MG63 (cell line): ENCODE measurements at regions not wholly inside any gene's neighbourhood (a gene's known extent, or its start where the extent isn't known, plus 50 kb on each side); places are given as distances from the start of the nearest gene placed in this dataset.
"Not testable (repeated sequence)": the region's sequence is repeated elsewhere in the genome, so short reads cannot be mapped to it uniquely, and the experiment has no call there.

ENCODE experiments used
- DNase-seq: peaks from one replicate; pipeline ENCODE4 v3.0.0-alpha.2; 2020
- H3K27me3 ChIP-seq: fragments of 250-450 bp; sonication (Bioruptor Pico); 2 replicates; pipeline ENCODE4 v1.5.1; 2020; ENCODE audit warnings: mild to moderate bottlenecking, moderate library complexity
- H3K36me3 ChIP-seq: fragments of 250-450 bp; sonication (Bioruptor Pico); 2 replicates; pipeline ENCODE4 v1.5.1; 2020; ENCODE audit warnings: mild to moderate bottlenecking, moderate library complexity
- H3K4me3 ChIP-seq: fragments of 250-450 bp; sonication (Bioruptor Pico); 2 replicates; pipeline ENCODE4 v1.5.1; 2020; ENCODE audit warnings: mild to moderate bottlenecking, moderate library complexity
- H3K9me3 ChIP-seq: fragments of 250-450 bp; sonication (Bioruptor Pico); 2 replicates; pipeline ENCODE4 v1.5.1; 2020; ENCODE audit warnings: mild to moderate bottlenecking, moderate library complexity

DNA sequence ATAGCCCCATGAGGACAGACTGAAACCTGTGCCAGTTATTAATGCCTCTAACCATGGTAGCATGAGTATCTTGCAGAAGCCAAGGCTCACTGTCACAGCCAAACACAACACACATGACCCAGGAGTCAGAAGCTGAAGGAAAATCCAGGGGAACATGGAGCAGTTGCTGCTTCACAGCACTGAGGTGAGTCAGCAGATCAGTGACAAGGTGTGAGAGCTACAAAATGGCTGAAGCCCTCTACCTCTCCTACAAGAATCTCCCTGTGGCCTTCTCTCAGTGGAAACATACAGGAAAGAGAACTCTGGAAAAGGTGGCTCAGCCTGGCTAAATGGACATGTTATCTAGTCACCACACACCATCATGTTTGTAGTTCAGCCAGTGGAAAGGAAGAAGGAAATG is 93.5 kb downstream of the NAB1 start:
- H3K9me3 ChIP-seq = no peaks in the 10 kb centered on the region
- H3K27me3 ChIP-seq = no peaks in the 10 kb centered on the region
- H3K36me3 ChIP-seq = no peaks in the 10 kb centered on the region
- no peak for DNase-seq
- H3K4me3 ChIP-seq = no peak overlapping the region

DNA sequence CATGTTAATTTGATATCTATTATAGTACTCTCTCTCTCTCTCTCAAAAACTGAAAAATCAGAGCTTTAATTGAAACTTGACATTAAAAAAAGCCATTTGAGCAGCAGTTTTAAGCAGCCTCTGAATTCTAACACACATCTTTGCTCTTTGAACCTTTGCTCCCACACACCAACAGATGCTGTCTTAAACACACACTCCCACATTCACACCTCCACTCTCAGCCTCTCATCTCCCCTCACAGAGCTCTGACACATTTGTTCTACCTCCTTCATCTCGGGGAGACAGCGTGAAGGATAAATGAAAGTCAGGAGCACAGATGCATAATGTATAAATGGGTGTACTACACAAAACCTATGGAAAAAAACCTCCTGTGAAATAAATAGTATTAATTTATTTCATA is 95.2 kb downstream of the NAB1 start:
- Histone ChIP-seq H3K4me3 (no peak overlapping the region), H3K36me3 (no peaks in the 10 kb centered on the region), H3K27me3 (no peaks in the 10 kb centered on the region), H3K9me3 (no peaks in the 10 kb centered on the region)
- no peak for DNase-seq

DNA sequence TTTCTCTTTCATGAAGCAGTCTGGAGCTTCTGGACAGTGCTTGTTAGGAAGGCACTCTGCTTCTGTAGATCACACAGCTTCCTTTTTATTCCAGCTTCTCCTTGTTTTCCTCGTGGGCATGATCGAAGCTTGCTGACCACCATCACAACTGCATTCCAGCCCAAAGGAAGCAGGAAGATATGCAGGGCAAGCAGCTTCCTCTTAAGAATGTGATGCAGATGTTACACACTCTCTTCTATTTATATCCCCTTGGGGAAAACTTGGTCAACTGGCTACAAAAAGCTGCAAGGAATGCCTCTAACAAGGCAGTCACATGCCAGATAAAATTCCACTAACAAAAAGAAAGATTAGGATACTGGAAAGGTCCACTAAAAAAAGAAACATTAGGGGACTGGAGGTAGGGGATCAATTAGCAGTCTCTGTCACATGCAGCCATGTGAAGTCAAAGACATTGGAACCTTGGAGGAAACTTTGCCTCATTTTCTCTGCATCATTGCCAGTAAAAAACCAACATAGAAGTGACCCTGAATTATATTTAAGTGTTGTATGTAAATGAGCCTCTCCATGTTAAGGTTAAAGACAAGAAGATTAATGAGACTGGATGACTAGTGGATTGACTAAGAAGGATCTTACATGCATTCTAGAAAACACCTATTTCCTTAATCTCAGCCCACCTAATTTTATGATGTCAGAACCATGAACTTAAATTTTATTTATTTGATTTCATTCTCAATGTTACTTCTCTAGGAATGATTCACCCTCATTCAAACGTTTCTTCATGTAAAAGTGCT is 98.3 kb downstream of the NAB1 start:
- H3K9me3 ChIP-seq = no peaks in the 10 kb centered on the region
- DNase-seq = no peak
- H3K27me3 ChIP-seq = no peaks in the 10 kb centered on the region
- H3K36me3 ChIP-seq = no peaks in the 10 kb centered on the region
- H3K4me3 ChIP-seq = no peak overlapping the region

DNA sequence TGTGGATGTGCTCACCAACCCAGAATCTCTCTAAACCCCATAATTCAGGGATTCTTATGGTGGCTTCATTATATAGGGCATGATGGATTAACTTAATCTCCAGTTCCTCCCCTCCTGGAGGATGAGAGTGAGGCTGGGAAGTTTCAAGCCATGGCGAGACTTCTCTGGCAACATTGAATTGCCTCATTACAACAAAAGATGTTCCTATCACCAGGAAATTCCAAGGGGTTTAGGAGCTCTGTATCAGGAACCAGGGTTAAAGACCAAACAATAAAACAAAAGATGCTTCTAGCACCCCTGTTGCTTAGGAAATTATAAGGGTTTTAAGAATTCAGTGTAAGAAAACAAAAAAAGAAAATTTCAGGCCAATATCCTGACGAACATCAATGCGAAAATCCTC is 100.1 kb downstream of the NAB1 start:
- Histone ChIP-seq H3K4me3 (no peak overlapping the region), H3K9me3 (no peaks in the 10 kb centered on the region), H3K27me3 (no peaks in the 10 kb centered on the region), H3K36me3 (no peaks in the 10 kb centered on the region)
- DNase-seq = no peak

DNA sequence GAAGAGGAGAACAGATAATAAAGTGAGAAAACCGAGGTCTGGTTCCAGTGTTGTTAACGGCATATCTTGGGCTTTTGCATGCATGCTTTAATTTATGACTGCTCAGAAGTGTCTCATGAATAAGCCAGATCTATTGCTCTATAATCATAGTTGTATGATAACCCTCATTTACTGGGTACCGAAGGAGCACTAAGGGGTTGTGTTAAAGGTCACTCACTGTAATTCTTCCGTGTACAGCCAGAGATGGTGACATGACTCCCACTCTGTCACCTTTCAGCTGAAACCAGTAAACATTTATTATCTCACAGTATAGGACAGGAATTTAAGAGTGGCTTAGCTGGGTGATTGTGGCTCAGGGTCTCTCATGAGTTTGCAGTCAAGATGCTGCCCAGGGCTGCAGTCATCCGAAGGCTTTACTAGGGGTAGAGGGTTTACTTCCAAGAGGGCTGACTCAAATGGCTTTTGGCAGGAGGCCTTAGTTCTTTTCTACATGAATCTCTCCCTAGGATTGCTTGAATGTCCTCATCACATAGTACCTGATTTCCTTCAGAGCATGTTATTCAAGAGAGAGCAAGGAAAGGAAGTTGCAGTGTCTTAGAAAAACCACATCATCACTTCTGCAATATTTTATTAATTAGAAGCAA is 107.0 kb downstream of the NAB1 start:
- no peaks in the 10 kb centered on the region; the same call in 1 of the 2 replicates for H3K9me3 ChIP-seq
- H3K27me3 ChIP-seq = no peaks in the 10 kb centered on the region
- H3K36me3 ChIP-seq = no peaks in the 10 kb centered on the region
- H3K4me3 ChIP-seq = no peak overlapping the region
- peak; percentile 34 for DNase-seq

DNA sequence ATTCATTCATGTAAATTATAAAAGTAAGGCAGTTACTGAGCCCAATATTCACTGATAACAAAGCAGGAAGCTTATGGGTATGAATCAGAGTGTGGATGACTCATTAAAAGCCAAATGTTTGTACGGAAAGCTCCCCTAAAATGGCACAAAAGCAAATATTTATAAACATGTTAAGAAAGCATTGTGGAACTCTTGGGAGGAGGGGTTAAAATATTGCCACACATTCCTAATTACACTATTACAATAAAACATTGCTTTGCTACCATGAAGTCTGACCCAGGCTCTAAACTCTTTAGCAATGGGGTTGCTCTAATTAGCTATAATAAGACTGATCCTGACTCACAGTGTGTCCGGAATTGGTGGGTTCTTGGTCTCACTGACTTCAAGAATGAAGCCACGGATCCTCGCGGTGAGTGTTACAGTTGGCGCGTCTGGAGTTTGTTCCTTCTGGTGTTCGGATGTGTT is 110.9 kb downstream of the NAB1 start:
- peak; percentile 35 for DNase-seq
- Histone ChIP-seq H3K27me3 (no peaks in the 10 kb centered on the region), H3K9me3 (no peaks in the 10 kb centered on the region; the same call in 1 of the 2 replicates), H3K4me3 (no peak overlapping the region), H3K36me3 (no peaks in the 10 kb centered on the region)

DNA sequence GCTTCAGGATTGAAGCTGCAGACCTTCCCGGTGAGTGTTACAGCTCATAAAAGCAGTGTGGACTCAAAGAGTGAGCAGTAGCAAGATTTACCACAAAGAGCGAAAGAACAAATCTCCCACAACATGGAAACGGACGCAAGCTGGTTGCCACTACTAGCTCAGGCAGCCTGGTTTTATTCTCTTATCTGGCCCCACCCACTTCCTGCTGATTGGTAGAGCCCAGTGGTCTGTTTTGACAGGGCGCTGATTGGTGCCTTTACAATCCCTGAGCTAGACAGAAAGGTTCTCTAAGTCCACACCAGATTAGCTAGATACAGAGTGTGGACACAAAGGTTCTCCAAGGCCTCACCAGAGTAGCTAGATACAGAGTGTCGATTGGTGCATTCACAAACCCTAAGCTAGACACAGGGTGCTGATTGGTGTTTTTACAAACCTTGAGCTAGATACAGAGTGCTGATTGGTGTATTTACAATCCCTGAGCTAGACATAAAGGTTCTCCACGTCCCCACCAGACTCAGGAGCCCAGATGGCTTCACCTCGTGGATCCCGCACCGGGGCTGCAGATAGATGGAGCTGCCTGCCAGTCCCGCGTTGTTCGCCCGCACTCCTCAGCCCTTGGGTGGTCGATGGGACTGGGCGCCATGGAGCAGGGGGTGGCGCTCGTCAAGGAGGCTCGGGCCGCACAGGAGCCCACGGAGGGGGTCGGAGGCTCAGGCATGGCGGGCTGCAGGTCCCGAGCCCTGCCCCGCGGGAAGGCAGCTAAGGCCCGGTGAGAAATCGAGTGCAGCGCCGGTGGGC is 111.7 kb downstream of the NAB1 start:
- not testable (repeated sequence) for H3K27me3 ChIP-seq, H3K36me3 ChIP-seq, DNase-seq, H3K9me3 ChIP-seq, H3K4me3 ChIP-seq

DNA sequence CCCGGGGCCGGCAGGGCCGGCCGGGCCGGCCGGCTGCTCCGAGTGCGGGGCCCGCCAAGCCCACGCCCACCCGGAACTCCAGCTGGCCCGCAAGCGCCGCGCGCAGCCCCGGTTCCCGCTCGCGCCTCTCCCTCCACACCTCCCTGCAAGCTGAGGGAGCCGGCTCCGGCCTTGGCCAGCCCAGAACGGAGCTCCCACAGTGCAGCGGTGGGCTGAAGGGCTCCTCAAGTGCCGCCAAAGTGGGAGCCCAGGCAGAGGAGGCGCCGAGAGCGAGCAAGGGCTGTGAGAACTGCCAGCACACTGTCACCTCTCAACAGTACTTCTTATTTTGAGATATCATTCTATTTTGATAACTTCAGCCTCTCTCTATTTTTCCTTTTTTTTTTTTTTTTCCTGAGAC is 112.3 kb downstream of the NAB1 start:
- H3K36me3 ChIP-seq, DNase-seq, H3K27me3 ChIP-seq, H3K4me3 ChIP-seq, H3K9me3 ChIP-seq: not testable (repeated sequence)

DNA sequence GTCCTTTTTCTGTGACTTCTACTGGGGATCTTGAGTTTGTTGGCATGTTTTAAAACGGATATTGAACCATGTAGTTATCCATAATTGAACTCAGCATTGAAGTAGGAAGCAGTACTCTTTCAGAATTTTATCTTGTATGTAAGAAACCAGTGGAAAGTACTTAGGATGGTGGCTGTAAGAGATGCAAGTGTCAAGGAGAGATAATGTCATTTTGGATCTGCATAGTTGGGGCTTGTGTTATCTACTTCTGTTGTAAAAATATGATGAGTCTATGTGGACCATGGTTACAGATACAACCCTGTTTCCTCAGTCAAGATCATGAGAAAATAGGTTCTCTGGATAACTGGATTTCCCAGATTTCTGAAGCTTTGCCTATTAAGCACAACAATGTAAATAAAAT is 113.7 kb downstream of the NAB1 start:
- Histone ChIP-seq H3K9me3 (no peaks in the 10 kb centered on the region), H3K4me3 (no peak overlapping the region), H3K27me3 (no peaks in the 10 kb centered on the region), H3K36me3 (no peaks in the 10 kb centered on the region)
- no peak for DNase-seq

DNA sequence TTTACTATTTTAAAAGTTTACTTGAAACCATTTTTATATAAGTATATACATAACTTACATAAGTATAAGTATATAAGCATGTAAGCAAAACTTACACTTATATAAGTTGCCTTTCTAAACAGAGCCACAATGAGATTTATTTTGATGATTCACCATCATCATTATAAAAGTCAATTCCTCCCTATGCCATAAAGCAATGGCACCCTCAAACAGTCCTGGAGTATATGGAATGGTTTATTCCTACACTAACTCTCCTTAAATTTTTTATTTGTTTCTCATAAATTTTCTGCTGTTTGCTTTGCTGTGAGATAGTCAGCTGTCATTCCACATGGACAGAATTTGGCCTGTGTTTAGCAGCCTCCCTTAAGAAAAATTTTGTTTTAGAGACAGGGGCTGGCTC is 114.2 kb downstream of the NAB1 start:
- no peak for DNase-seq
- Histone ChIP-seq H3K36me3 (no peaks in the 10 kb centered on the region), H3K9me3 (no peaks in the 10 kb centered on the region), H3K4me3 (no peak overlapping the region), H3K27me3 (no peaks in the 10 kb centered on the region)

DNA sequence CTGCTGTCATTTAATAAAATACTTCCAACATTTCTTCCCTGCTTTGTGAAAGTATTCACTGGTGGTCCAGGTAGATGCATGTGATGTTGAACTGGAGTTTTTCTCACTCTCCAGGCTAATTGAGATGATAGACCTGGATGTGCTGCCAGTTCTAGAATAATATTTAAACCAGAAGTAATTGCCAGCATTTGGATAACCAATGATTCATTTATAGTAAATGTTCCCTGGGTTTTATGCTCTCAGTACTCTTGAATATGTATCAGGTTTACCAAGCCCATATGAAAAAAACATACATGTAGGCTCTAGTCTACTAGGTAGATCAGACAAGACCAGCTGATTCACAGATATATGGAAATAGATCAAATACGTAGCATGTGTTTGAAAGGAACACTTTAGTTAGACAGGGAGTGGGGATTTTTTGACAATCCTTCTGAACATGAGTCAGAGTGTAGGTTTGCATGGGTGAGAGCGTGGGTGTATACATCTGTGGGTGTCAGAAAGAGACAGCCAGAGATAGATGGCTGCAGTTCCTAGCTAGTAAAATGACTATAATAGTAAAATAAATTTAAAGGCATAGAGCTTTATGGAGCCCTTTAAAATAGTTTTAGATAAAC is 115.1 kb downstream of the NAB1 start:
- no peak for DNase-seq
- H3K4me3 ChIP-seq = no peak overlapping the region
- H3K9me3 ChIP-seq = no peaks in the 10 kb centered on the region

DNA sequence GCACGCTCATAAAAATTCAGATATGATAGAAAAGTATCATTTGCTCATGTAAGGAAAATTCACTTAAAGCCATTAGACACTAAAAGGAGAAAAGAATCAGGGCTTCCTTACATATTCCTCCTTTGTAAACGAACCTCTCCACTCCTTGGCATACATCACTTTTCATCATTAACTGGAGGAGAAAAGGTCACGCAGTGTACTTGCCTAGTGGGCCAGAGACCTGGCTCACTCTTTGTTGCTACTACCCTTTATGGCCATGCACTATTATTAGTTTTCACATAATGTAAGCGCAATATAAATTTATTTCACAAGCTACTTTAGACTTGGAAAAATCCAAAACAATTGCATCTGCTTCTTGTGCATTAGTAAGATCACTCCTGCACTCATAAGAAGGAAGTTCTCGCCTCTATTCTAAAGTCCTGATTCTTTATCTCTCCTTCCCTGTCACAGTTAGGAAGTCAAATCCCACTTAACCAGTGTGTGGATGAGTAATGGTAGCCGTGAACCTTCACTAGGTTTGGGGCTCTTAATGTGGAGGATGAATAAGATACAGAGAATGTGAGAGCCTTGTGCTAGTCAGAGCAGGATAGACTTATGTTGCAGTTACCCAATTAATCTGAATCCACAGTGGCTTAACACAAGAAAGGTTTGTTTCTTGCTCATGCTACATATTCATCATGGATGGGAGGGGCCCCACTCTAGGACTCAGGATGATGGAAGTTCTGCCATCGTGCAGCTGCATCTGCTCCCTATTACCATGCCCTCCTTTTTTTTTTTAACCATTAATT is 115.0 kb upstream of the GLS start:
- Histone ChIP-seq H3K9me3 (no peaks in the 10 kb centered on the region), H3K4me3 (no peak overlapping the region), H3K27me3 (no peaks in the 10 kb centered on the region), H3K36me3 (no peaks in the 10 kb centered on the region)
- DNase-seq = no peak

More for the DNA sequence above, 115.1 kb downstream of the NAB1 start:
- no peaks in the 10 kb centered on the region for H3K36me3 ChIP-seq
- H3K27me3 ChIP-seq = no peaks in the 10 kb centered on the region

DNA sequence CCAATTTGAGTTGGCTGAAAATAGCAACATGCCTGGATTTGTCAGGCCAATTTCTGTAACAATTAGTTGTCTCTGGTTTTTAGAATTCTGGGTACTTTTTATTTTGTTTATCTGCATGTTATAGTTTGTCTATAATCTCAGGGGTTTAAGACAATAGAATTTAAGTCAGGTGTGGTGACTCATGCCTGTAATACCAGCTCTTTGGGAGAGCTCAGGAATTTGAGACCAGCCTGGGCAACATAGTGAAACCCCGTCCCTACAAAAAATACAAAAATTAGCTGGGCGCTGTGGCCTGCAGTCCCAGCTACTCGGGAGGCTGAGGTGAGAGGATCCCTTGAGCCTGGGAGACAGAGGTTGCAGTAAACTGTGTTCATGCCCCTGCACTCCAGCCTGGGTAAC is 114.4 kb upstream of the GLS start:
- Histone ChIP-seq H3K36me3 (no peaks in the 10 kb centered on the region), H3K4me3 (no peak overlapping the region), H3K27me3 (no peaks in the 10 kb centered on the region), H3K9me3 (no peaks in the 10 kb centered on the region)
- DNase-seq = no peak

DNA sequence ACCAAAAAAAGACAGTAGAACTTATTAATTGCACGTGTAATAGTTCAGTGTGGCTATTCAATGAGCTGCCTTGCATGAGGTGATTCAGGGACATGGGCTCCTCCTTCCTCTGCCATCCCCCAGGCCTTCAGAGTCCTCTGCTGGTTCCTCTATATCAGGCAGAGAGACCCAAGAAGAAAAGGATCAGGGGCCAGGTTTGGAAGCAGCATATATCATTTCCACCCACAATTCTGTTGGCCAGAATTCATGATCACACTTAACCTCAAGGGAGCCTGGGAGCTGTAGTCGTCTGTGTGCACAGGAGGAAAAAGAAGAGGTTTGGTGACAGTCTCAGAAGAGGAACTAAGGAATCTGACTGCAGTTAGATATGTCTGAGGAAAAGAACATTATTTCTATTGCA is 114.0 kb upstream of the GLS start:
- H3K36me3 ChIP-seq = no peaks in the 10 kb centered on the region
- H3K4me3 ChIP-seq = no peak overlapping the region
- no peaks in the 10 kb centered on the region for H3K27me3 ChIP-seq
- no peak for DNase-seq
- H3K9me3 ChIP-seq = no peaks in the 10 kb centered on the region

DNA sequence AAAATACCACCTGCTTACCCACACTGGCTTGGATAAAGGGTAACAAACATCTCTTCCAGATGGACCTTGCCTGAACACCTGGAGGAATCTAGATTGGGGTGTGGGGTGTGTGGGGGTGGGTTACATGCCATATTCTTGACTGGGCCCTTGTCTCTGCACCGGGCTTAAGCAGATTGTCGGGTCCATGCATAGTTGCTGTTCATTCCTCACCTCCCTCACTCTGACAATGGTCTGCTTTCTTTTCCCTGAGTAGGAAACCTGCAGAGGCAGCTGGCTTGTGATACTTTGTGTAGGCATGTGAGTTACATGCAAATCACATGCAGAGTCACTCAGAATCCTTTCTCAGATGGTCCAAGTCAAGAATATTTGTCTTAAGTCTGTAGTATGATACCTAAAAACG is 112.8 kb upstream of the GLS start:
- no peaks in the 10 kb centered on the region for H3K36me3 ChIP-seq
- H3K27me3 ChIP-seq = no peaks in the 10 kb centered on the region

DNA sequence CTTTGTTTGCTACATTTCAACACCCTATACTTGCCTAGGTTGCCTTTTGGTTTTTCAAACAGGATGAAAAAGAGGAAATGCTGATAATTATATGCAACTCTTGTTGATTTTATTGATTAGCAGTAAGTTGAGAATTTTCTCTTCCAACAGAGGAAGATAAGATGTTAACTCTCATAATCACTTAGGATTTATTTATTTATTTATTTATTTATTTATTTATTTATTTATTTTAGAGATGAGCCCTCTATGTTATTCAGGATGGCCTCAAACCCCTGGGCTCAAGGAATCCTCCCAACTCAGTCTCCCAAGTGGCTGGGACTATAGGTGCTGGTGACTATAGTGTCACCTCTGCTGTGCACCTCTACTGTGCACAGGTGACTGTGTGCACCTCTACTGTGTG is 111.4 kb upstream of the GLS start:
- no peaks in the 10 kb centered on the region for H3K27me3 ChIP-seq
- H3K9me3 ChIP-seq = 0 out of 2 replicates have a peak, but pooled peaks cover 1% of the 10 kb centered on the region
- no peak for DNase-seq
- H3K36me3 ChIP-seq = no peaks in the 10 kb centered on the region
- no peak overlapping the region for H3K4me3 ChIP-seq

More for the DNA sequence above, 112.8 kb upstream of the GLS start:
- no peaks in the 10 kb centered on the region for H3K9me3 ChIP-seq
- H3K4me3 ChIP-seq = no peak overlapping the region
- DNase-seq = no peak
